Stomach (tissue), 8 donors: ENCODE measurements at regions not wholly inside any gene's neighbourhood (a gene's known extent, or its start where the extent isn't known, plus 50 kb on each side); places are given as distances from the start of the nearest gene placed in this dataset.

Experiments used
- DNase-seq, 2 donors: peaks; one replicate each; pipeline versions ENCODE4 v3.0.0 to v3.0.0-alpha.2; 2013 to 2019
- H3K27ac ChIP-seq, 5 donors: fragments of 200-600 bp in 4 of 5; sonication (generic) in 4 of 5; one replicate each; pipeline ENCODE4 v1.5.1; 2013 to 2019; ENCODE audit warnings: mild to moderate bottlenecking in 1 of 5, moderate library complexity in 1 of 5
- H3K27me3 ChIP-seq, 3 donors: fragments of 200-600 bp; sonication (generic); one replicate each; pipeline ENCODE4 v1.5.1; 2017 to 2019; ENCODE audit warnings: mixed run types in 1 of 3
- H3K36me3 ChIP-seq, 4 donors: fragments of 200-600 bp; sonication (generic); 1 replicate in 3 of 4; 2 replicates in 1 of 4; pipeline ENCODE4 v1.5.1; 2016 to 2019
- H3K4me1 ChIP-seq, 4 donors: fragments of 200-600 bp; sonication (generic); one replicate each; pipeline ENCODE4 v1.5.1; 2016 to 2019
- H3K4me3 ChIP-seq, 4 donors: fragments of 200-600 bp; sonication (generic) in 3 of 4; one replicate each; pipeline ENCODE4 v1.5.1; 2016 to 2019; ENCODE audit warnings: mild to moderate bottlenecking in 1 of 4
- H3K9me3 ChIP-seq, 4 donors: fragments of 200-600 bp; sonication (generic); one replicate each; pipeline ENCODE4 v1.5.1; 2016 to 2019
- EP300 ChIP-seq: sonication (generic); formaldehyde crosslinking; IDR thresholded peaks from one replicate; pipeline ENCODE4 v1.6.1; 2017; ENCODE audit warnings: antibody characterized with exemption
- POLR2A ChIP-seq, 4 donors: fragments of 450-650 bp; IDR thresholded peaks; one replicate each; pipeline ENCODE4 v1.6.1; 2016; ENCODE audit warnings: antibody characterized with exemption in 4 of 4, control low read depth in 2 of 4, mild to moderate bottlenecking in 1 of 4, moderate library complexity in 1 of 4
- POLR2AphosphoS5 ChIP-seq, 3 donors: sonication (generic); formaldehyde crosslinking; IDR thresholded peaks; one replicate each; pipeline ENCODE4 v1.6.1; 2016; ENCODE audit warnings: antibody characterized with exemption in 3 of 3
- WGBS, 5 donors: extraction: QIAGEN DNeasy Blood & Tissue Kit in 3 of 5; methylation state at CpG; one replicate each; pipeline versions ENCODE4 v1.1.5 to v1.1.7; 2013 to 2018; 5-methylcytosine and 5-hydroxymethylcytosine counted together
- intact Hi-C: fragments of 100-400 bp; cut with DNase I; formaldehyde crosslinking; loops from one replicate; pipeline ENCODE4 v1.15.1; 2023; ENCODE audit warnings: low total_unique reads
- TF ChIP-seq, protein P1 (sequence below), 7 experiments: fragments of 450-650 bp in 4 of 7; fragments of 200-600 bp in 3 of 7; sonication (generic) in 3 of 7; IDR thresholded peaks; one replicate each; pipeline ENCODE4 v1.5.1; 2016 to 2019; ENCODE audit warnings: antibody characterized with exemption in 7 of 7, control low read depth in 2 of 7, mild to moderate bottlenecking in 1 of 7
- donor health status: healthy with polysubstance abuse.
- donor health status: Bipolar disorder and iron deficiency.
- donor health status: healthy.

DNA sequence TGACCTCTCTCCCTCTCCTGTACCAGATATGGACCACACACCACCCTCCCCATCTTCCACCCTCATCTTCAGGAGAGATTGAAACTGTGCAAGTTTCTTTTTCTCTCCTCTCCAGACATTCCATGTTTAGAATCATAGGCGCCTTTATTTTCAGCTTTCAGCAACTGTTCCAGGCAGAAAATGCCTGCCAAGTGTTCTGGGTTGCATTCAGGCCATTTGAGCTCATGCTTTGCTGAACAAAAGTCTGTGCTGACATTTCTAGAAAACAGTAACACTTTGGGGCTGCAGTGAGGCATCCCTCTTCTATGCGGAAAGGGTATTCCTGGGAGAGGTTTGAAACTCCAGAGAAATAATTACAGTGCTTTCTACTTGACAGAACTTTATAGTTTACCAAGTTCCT is 361.7 kb downstream of the GPAM start:
- no peaks in the 10 kb centered on the region for H3K27me3 ChIP-seq
- DNase-seq: peak in 1 of 2 donors; percentile 34
- H3K36me3 ChIP-seq: no peaks in the 10 kb centered on the region
- intact Hi-C loops: no loop called here
- no peak overlapping the region for H3K4me3 ChIP-seq
- H3K4me1 ChIP-seq: no peaks in the 10 kb centered on the region
- H3K27ac ChIP-seq: no peak overlapping the region
- TF ChIP-seq EP300: no peak
- TF ChIP-seq, protein P1, sequence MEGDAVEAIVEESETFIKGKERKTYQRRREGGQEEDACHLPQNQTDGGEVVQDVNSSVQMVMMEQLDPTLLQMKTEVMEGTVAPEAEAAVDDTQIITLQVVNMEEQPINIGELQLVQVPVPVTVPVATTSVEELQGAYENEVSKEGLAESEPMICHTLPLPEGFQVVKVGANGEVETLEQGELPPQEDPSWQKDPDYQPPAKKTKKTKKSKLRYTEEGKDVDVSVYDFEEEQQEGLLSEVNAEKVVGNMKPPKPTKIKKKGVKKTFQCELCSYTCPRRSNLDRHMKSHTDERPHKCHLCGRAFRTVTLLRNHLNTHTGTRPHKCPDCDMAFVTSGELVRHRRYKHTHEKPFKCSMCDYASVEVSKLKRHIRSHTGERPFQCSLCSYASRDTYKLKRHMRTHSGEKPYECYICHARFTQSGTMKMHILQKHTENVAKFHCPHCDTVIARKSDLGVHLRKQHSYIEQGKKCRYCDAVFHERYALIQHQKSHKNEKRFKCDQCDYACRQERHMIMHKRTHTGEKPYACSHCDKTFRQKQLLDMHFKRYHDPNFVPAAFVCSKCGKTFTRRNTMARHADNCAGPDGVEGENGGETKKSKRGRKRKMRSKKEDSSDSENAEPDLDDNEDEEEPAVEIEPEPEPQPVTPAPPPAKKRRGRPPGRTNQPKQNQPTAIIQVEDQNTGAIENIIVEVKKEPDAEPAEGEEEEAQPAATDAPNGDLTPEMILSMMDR (IDR thresholded peaks at IDR 0.05): no peak
- no peak for TF ChIP-seq POLR2A (IDR thresholded peaks at IDR 0.05)
- TF ChIP-seq POLR2AphosphoS5 (IDR thresholded peaks at IDR 0.05): no peak
- 70 to 83% (median 83%) methylated on average over 2 of the region's 2 CpGs for WGBS, 5 donors
- H3K9me3 ChIP-seq: no peaks in the 10 kb centered on the region

DNA sequence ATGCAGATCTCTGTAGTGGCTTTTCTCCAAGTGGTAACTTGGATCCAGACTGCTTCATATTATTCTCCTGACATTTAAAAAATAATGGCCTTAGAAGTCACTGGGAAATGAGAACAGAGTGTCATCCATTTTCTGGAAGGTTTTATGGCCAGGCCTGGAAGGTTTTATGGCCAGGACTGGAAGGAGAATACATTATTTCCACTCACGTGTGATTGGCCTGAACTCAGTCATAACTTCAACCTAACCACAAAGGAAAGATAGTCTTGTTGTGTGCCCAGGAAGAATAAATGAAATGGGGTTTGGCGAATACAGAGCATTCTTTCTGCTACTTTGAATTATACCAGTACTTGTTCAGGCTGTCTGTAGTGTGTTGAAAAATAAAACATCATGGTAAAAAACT is 360.9 kb downstream of the GPAM start:
- H3K36me3 ChIP-seq: no peaks in the 10 kb centered on the region
- H3K9me3 ChIP-seq: no peaks in the 10 kb centered on the region
- intact Hi-C loops: no loop called here
- DNase-seq: no peak
- H3K4me1 ChIP-seq: no peaks in the 10 kb centered on the region
- no peaks in the 10 kb centered on the region for H3K27me3 ChIP-seq
- WGBS, 5 donors: 60 to 80% (median 72%) methylated on average over 2 of the region's 2 CpGs
- no peak overlapping the region for H3K27ac ChIP-seq
- TF ChIP-seq POLR2AphosphoS5 (IDR thresholded peaks at IDR 0.05) (no peak), POLR2A (IDR thresholded peaks at IDR 0.05) (no peak), EP300 (no peak)
- TF ChIP-seq, protein P1 (IDR thresholded peaks at IDR 0.05): no peak
- H3K4me3 ChIP-seq: no peak overlapping the region

DNA sequence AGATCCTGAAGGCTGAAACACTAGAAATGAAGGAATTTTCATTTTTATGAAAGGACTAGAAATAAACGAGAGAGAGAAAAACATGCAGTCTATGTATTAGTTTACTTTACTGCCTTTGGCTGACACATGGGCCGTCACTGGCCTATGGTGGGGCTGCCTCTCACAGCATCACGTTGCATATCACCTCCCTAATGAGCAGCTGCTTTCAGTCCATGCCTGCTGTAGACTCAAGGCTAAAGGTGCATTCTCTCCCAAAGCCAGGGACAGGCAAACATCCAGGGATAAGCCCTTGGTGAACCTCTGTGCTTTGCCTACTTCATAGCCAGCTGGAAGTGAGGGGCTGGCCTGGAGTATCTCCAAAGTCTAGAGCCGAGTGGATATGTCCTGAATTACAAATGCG is 359.4 kb downstream of the GPAM start:
- no peak for TF ChIP-seq POLR2AphosphoS5 (IDR thresholded peaks at IDR 0.05)
- TF ChIP-seq, protein P1 (IDR thresholded peaks at IDR 0.05): no peak
- no peak for TF ChIP-seq EP300
- no peak for TF ChIP-seq POLR2A (IDR thresholded peaks at IDR 0.05)
- no peaks in the 10 kb centered on the region for H3K27me3 ChIP-seq
- no peaks in the 10 kb centered on the region for H3K9me3 ChIP-seq
- no peaks in the 10 kb centered on the region for H3K4me1 ChIP-seq
- no peaks in the 10 kb centered on the region for H3K36me3 ChIP-seq
- intact Hi-C loops: no loop called here
- 54 to 62% (median 61%) methylated on average over 5 of the region's 5 CpGs for WGBS, 5 donors
- H3K4me3 ChIP-seq: no peak overlapping the region
- peak in 1 of 2 donors; percentile 9 for DNase-seq
- no peak overlapping the region for H3K27ac ChIP-seq

DNA sequence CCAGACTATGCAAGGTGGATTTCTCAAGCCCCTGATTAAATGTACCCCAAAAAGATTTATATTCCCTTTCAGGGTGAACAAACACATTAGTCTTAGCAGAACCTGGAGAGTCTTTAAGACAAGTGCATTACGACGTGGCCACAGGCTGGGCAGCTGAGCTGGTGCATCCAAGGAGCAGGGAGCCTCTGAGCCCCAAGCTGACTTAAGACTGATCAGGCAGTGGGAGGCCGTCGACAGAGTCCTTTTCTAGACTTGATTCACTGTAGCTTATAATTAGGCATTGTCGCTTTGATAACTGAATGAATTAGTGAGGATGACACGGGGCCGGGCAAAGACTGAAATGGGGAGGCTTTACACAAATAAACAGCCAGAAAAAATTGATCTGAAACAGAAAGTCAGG is 353.2 kb downstream of the GPAM start:
- H3K4me1 ChIP-seq: no peaks in the 10 kb centered on the region
- WGBS, 5 donors: 51 to 72% (median 67%) methylated on average over 7 of the region's 7 CpGs
- DNase-seq: no peak
- no peaks in the 10 kb centered on the region for H3K36me3 ChIP-seq
- no peaks in the 10 kb centered on the region for H3K9me3 ChIP-seq
- TF ChIP-seq POLR2AphosphoS5 (IDR thresholded peaks at IDR 0.05) (no peak), EP300 (no peak), POLR2A (IDR thresholded peaks at IDR 0.05) (no peak)
- TF ChIP-seq, protein P1 (IDR thresholded peaks at IDR 0.05): no peak
- intact Hi-C loops: no loop called here
- no peak overlapping the region for H3K4me3 ChIP-seq
- H3K27me3 ChIP-seq: no peaks in the 10 kb centered on the region
- no peak overlapping the region for H3K27ac ChIP-seq
